ENCODE measurements at regions not wholly inside any gene's neighbourhood (a gene's known extent, or its start where the extent isn't known, plus 50 kb on each side); places are given as distances from the start of the nearest gene placed in this dataset.

- no peak for DNase-seq
These were observed 78.9 kb upstream of the CXCL14 start for GRCh38 chr5:135657536-135658305.

- DNase-seq: no peak
These were observed 76.7 kb upstream of the CXCL14 start for GRCh38 chr5:135655468-135655815.

DNA sequence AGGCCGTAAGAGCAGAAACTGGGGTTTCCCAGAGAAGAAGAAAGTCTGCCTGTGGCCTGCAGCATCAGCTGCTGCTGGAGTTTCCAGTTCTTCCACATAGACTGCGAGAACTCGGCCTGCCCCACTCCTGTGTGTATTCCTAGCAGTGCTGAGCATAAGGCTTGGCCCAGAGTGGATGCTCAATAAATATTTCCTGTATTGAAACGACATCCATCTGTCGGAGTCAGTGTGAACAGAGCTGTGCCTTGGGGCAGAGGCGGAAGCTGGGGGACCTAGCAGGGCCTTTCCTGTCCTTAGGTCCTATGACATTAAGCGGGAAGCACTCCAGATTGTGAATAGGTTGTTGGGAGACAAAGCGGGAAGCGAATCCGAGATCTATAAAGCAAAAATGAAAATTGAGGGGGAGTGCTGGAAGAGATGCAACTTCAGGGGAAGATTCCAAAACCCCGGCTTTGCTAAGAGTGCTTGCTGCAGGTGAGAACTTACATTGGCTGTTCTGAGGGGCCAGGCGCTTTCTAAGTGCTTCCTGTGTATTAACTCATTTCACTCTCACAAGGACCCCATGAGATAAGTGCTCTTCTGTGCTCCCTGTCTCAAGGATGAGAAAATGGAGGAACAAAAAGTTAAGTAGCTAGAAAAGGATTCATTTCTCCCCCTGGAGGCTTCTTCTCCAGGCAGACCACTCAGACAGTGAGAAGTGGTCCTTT lies 76.1 kb upstream of the CXCL14 start:
- DNase-seq: no peak

- peak; percentile 4 for DNase-seq
These were observed 72.4 kb upstream of the CXCL14 start for GRCh38 chr5:135651156-135651555.

DNA sequence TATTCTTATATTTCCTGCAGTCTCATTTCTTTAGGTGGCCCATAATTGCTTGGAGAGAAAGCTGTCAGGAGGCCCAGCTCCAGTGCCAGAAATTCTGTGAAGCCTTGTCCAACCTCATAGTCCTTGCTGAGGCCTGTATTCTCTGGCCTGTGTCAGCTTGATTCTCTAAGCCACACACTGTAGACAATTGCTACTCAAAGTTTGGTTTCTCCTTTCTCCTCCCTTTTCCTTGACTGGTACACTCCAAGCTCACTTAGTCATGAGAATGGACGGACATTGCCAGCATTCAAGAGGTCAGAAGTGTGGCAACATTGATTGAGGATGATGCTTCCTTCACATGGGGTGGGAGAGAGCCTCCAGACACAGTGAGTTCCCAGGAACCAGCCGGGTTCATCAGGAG lies 71.3 kb upstream of the CXCL14 start:
- DNase-seq: no peak

DNA sequence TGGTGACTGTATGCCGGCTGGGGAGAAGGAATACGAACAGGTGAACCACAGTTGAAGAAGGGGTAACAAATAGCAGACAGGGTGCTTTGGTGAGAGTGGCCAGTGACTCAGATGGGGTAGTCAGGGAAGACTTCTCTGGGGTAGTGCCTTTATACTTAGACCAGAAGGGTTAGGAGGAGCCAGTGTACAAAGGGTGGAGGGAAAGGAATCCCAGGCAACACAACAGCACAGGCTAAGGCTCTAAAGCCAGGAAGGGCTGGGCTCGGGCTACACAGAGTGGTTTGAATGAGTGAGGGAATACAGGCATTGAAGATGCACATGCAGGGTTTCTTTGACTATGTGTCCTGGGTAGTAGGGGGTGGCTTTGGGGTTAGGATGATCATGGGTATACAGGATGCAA lies 70.6 kb upstream of the CXCL14 start:
- DNase-seq: no peak

GRCh38 chr5:135648116-135648515 lies 69.3 kb upstream of the CXCL14 start:
- DNase-seq: no peak

- no peak for DNase-seq
These were observed 66.8 kb upstream of the CXCL14 start for GRCh38 chr5:135645336-135646180.

DNA sequence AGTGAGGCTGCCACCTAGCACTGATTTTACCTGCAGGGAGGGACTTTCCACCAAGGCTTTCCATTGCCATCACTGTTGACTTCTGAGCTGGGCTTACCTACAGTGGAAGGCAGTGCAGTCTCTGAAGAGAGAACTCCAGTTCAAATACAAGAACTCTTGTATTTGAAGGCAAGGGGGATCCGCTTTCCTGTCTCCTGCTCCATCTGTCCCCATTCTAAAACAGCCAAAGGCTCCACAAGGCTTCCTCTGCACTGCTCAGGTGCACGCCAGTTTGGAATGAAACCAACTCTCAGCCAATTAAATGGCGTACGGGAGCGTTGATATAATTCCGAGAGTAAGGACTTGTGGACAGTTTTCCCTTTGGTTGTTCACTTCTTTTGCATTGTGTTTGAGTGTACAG lies 66.0 kb upstream of the CXCL14 start:
- no peak for DNase-seq

DNA sequence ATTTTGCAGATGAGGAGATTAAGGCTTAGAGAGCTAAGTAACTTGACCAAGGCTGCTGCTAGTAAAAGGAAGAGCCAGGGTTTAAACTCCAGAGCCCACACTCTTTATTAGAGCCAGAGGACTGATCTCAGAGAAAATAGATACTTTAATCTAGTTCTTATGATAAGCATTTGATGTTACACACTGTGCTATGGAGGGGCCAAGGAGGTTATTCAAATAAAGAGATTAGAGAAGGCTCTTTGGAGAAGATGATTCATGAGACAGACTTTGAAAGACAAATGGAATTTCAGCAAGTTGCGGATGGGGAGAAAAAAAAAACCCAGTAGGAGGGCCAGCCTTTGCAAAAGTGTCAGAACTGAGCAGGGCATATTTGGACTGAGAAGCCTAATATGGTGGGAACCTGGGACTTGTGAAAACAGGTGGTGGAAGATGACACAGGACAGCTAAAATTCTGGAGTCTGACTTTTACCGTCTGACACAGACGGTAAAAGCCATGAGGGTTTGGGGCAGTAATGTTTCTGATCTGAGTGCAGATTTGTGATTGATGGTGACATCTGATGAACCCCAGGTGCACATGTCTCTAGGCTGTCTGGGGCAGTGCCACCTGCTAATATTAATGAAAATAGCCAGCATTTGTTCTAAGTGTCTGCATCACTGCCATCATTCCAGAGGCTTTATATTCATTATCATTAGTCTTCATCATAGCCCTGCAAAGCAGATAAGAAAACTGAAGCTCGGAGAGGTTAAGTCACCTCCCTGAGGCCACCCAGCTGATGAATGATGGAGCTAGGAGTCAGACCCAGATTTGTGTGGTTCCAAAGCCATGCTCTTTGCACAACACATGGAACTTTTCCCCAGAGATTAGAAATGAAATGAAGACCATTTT lies 65.3 kb upstream of the CXCL14 start:
- no peak for DNase-seq

- no peak for DNase-seq
These were observed 64.1 kb upstream of the CXCL14 start for GRCh38 chr5:135642934-135643333.

DNA sequence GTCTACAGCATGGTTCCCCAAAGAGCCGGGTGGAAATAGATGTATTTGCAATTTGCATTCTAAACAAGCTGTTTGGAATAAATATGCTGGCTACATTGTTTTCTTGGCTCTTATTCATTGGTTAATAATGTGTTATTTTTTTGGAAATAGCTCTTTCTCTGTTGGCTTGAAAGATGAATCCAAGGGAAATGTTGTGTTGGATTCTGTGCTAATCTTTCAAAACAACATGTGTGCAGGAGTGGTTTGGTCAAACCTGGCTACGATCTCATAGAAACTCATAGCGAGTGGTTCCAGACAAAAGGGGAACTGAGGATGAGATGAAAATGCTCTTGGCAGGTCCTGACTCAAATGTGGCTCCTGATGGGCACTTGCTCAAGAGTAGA lies 63.7 kb upstream of the CXCL14 start:
- no peak for DNase-seq

- DNase-seq: no peak
These were observed 63.1 kb upstream of the CXCL14 start for GRCh38 chr5:135641734-135642487.

DNA sequence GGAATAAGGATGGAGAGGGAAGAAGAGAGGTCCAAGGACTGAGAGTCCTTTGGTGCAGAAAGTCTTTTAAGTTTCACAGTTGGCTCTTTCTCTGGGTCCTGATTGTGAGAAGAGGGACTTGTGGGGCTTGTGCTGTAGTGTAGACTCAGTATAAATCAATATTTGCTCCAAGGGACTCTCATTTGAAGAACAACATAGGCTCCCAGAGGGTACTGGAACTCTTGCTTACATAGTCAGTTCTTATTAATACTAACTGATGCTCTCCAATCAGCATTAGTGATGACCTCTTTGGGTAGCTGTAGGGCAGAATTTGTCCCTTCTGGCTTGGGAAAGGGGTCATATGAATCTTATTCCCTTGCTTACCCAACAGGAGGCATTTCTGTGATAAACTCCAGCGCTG lies 62.5 kb upstream of the CXCL14 start:
- no peak for DNase-seq

- no peak for DNase-seq
These were observed 56.7 kb upstream of the CXCL14 start for GRCh38 chr5:135635451-135635850.

- no peak for DNase-seq
These were observed 54.0 kb upstream of the CXCL14 start for GRCh38 chr5:135632798-135633197.

DNA sequence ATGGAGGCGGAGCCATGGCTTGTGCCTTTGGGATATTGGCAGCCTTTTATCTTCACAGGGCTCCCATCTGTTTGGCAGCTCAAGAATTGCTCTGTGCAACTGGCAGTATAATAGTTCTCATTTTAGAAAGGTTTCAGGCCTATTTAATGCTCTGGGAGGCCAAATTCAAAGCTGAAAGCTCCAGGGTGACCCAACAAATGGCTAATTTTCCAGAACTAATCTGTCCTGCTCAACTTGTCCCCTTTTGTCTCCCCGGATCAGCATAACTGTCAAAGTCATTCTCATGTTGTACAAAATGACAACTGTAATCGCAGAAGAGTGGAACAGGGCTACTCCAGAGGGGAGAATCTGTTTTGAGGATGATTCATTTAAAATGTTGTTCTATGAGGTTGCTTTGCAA lies 52.6 kb upstream of the CXCL14 start:
- DNase-seq: no peak

DNA sequence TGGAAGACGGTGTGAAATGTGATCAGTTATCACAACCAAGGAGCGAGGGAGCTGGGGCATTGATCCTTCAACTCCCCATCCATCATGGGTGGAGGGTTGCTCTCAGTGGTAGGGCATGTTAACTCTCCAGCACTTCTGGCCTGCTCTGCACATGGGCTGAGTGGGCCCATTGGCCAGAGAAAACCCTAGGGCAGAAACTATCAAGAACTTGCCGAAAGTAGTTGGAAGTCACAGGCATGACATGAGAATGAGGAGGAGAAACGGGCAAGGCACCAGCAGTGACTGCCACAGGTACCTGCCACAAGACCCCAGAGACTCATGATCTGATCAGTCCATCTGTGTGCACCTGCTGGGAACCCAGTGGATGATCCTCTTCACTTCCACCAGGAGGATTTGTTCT lies 50.9 kb upstream of the CXCL14 start:
- DNase-seq: no peak

DNA sequence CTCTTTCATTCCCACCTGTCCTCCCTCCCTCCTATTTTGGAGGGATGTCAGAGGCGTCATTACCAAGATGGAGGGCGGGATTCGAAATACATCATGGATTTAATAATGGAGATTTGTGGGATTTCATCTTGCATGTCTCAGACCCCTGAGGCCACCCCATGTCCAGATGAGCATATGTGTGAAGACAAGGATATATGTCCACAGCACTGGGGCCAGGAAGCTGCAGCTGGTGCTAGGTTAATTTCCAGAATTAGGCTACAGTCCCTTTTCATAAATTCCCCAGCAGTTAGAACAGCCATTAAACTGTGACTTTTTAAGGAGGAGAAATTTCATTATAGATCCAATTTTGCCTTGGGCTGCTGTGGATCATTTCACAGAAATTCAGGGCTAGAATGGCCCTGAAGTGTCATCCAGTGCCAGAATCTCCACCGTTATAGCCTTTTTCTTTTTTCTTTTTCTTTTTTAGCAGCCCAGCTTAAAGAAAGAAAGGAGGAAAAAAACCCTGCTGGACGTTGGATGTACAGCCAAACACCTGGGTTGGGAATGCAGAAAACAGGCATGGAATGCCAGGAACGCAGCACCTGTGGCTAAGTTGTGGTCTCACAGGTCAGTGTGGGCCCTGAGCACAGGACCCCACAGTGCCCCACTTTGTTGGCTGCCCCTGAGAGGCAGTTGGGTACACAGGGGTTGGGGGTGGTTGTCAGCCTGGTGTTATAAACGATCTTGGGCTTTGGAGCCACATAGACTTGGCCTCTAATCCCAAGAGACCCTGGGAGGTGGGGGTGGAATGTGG lies 50.2 kb upstream of the CXCL14 start:
- no peak for DNase-seq

Data from HCEC 1CT (cell line).